HG03045 (cell line): ENCODE measurements at regions not wholly inside any gene's neighbourhood (a gene's known extent, or its start where the extent isn't known, plus 50 kb on each side); places are given as distances from the start of the nearest gene placed in this dataset.
A peak's percentile ranks its signal among the peaks of the same experiment; 100 is the strongest.

Experiments used
- ATAC-seq: cut with Tn5 transposase; IDR thresholded peaks from one replicate; pipeline ENCODE4 v1.9.1; 2021; ENCODE audit warnings: mild to moderate bottlenecking, moderate library complexity; ENCODE audit not compliant: unreplicated experiment

- ATAC-seq: no peak
Measured at GRCh38 chr5:68554571-68555279, 339.2 kb downstream of the PIK3R1 start.

DNA sequence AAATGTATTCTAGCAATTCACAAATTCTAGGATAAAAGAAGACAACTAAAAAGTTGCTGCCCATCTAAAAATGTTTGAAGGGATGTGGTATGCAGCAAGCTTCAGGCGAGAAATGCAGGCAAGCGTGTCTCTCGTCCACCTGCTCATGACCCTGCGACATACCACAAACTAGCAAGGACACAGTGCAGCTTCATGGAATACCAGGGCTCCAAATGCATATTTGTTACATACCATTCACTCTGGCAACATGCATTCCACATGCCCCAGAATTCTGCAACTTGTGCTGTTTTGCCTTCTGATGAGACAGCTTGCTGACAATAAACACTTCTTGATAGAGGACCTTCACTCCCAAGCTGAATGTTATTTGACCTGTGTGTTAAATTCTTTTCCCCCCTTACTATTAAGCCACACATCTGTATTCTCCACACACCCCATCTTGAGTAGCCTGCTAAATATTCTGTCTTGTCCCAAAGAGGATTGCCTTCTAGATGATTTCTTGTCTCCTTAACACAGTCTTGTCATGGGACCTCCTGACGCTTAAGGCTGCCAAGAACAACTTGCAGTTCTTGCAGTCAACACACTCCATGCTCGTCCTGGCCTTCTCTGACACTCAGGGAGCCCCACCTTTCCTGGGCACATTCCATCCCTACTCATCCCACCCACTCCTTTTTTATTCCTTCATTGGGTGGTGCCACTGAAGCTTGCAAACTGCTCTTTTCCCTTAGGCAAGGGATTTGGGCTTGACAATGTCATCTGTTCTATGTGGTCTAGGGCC is 340.5 kb downstream of the PIK3R1 start:
- ATAC-seq: no peak

DNA sequence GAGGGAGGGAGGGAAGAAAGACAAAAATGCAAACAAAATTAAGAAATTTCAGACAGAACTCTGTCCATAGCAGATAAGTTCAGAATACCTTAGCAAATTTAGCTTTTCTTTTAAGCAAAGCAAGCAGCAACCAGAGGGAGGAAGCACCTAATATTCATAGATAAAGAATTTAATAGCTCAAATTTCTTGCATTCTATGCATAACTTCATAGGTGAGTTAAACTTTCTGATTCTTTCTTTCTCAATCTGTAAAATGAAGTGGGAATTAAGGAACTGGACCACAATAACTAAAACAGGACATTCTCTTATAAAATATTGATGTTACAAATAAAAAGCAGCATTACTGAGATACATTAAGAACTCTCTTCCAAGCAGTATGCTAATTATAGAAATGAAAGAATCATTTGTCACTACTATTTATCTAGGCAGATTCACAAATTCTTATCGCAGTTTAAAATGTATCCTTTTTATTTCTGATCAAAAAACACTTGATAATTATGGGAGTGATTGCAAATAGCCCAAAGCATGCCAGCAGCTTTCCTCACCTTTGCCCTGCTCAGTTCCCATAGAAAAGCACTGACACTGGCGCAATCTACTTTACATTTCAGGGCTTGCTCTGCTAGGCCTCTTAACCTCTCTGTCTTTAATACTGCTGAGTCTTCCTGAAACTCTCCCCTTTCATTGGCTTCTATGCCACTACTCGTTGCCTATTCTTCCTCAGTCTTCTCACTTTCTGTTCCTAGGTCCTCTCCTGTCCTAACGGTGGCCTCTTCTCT is 341.8 kb downstream of the PIK3R1 start:
- no peak for ATAC-seq

DNA sequence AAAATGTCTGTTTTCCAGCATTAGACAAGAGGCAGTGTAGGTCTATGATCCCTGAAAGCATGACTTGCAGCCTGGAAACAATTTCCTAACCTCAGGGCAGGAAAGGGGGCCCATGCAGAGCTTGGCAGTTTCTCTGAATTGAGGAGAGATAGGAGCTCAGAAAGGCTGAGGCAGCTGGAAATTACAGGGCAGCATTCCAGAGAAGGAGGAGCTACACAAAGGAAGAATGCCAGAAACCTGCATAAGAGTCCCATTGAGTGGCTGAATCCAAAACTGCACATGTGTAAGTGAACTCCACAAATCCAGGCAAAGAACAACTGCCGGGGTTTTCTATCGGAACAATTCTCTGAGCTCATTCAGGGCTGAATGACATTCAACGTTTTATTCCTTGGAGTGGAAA is 346.8 kb downstream of the PIK3R1 start:
- ATAC-seq: no peak

DNA sequence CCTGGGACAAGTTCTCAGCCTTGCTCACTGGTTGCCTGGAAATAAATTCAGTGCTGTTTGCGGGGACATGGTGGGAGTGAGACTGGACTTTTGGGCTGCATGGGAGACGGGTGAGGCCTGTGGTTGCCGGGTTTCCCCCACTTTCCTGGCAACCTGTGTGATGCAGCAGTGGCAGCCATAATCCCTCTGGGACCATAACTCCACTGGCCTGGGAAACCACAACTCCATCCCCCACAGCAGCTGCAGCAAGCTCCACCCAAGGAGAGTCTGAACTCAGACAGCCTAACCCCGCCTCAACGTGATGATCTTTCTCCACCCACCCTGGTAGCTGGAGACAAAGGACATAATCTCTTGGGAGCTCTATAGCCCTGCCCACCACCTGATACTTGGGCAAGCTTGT is 349.9 kb downstream of the PIK3R1 start:
- ATAC-seq: peak; percentile 68

DNA sequence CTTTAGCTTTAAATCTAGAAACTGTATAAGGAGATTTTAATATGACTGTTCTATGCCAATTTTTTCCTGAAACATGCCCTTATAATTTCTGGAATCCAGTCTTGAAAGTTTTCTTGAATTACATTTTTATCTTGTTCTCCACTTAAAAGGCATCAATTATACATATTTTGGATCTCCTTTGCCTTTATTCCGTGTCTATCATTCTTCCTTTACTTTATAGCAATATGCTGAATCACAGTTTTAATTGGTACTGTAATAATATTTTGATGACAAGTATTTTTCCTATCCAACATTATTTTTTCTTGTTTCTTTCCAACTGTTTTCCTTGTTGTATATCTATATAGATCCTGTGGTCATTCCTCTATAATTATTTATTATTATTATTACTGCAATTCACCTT is 361.2 kb downstream of the PIK3R1 start:
- ATAC-seq: no peak

DNA sequence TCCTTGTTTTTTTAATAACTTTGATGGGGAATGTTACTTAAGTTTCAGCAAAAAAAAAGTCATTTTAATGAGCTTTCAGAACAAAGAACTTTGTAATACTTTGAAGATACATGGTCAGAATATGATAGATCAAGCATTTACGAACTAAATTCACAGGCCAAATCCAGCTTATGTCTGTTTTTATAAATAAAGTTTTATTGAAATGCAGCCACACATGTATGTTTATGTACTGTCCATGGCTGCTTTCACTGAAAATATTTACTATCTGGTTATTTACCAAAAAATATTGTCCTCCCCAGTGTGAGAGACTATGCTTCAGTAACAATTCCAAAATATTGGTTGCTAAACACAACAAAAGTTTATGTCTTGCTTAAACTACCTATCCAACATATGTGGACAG is 366.7 kb downstream of the PIK3R1 start:
- ATAC-seq: no peak

DNA sequence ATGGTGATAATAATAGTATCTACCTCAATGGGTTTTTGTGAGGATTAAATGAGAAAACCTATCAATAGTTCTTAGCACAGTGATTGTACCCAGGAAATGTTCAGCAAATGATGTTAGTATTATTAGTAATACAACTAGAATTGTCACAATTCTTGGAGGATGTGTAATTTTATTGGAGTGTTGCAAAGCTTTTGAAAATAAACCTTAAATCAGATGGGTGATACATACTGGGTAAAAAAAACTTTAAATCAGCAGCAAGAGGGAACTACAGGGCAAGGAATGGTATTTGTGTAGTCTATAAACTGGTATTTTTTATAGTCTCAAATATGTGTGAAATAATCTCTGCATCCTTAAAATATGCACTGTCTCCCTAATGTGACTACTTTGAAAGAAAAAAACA is 371.6 kb downstream of the PIK3R1 start:
- no peak for ATAC-seq

DNA sequence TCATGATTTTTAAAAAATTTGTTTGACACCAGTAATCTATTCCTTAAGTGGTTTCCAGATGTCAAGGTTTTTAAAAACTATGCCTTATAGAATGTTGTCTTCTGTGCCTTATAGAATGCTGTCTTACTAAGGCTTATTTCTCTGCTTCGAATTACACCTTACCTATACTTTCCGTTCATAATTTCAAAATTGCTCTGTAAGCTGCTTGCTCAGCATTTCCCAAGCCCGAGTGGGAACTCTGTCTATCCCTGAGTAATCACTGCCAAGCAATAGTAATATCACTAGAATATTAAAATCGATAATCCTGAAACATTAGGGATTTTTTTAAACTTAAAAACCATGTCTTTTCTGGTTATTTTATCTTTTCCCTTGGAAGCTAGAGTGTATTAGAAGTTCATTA is 376.3 kb downstream of the PIK3R1 start:
- ATAC-seq: no peak

DNA sequence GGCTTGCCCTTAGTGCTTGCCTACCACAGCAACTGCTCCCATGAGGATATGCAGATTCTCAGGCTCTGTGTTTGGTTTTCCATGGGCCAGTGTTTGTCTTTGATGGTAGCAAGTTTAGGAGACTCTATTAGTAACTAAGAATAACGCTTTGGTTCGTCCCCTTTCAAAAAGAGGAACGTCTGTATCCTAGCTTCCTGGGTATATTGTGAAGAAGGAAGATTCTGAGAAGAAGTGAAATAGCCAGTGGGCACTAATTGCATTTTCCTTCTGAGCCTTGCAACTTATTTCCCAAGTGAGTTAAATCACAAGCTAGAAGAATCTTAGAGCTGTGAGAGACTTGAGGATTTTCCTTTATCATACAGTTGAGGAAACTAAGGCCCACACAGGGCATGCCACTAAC is 376.8 kb downstream of the PIK3R1 start:
- no peak for ATAC-seq

GRCh38 chr5:68593211-68593671 is 377.7 kb downstream of the PIK3R1 start:
- no peak for ATAC-seq

- ATAC-seq: no peak
Measured at GRCh38 chr5:68612972-68613371, 397.4 kb downstream of the PIK3R1 start.

DNA sequence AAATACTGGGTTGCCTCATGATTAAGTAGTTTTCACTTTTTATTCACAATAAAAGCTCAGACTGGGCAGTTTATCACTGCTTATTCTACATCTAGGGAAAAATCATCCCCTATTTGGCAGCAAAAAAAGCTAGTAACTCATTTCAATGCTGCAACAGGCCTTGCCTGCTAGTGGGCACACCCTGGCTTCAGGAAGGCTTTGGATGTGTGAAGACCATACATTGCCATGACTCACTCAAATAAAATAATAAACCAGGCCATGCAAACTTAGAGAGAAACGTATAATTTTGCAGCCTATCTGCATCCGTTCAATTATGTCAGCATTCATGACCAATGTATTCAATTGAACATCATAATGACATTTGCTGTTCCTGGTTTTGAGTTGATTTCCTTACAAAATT is 402.9 kb downstream of the PIK3R1 start:
- no peak for ATAC-seq

- ATAC-seq: no peak
Measured at GRCh38 chr5:68627001-68627400, 411.4 kb downstream of the PIK3R1 start.

- no peak for ATAC-seq
Measured at GRCh38 chr5:68628082-68628814, 412.7 kb downstream of the PIK3R1 start.

GRCh38 chr5:68630354-68630753 is 414.8 kb downstream of the PIK3R1 start:
- ATAC-seq: no peak

GRCh38 chr5:68631884-68632283 is 416.3 kb downstream of the PIK3R1 start:
- no peak for ATAC-seq

- peak; percentile 34 for ATAC-seq
Measured at GRCh38 chr5:68641211-68641610, 425.7 kb downstream of the PIK3R1 start.

DNA sequence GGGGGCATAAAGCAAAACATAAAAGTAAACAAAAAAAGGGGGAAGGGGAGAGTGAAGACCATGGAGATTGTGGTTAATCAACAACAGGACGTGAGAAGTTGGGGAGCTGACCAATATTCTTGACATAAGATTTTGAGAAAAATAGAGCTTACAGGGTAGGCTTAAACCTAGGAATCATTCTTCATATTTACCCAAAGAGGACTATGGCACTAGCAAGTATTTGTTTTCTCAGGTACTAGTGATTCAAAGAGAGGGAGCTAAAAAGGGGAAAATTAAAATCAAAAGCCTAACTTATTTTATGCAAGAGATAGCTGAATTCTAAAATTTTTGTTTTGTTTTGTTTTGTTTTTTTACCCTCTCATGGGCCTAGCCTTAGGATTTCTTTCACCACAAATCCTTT is 427.5 kb downstream of the PIK3R1 start:
- ATAC-seq: no peak

DNA sequence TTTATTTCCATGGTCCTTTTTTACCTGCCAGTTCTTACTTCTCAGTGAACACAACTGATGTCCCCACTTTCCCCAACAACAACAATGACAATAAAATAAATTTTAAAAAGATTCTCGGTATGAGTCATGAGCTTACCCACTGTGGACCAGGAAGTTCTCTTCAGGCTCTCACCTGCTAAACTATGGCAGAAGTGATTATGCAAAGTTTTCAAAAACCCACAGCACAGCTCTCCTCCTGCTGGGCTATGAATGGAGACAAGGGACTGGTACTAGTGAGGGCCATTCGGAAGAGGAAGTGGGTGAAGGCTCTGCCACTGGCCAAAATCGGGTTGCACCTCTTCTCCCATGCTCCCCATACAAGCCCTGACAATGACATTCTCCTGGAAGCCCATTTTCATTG is 429.4 kb downstream of the PIK3R1 start:
- peak; percentile 97 for ATAC-seq

GRCh38 chr5:68646144-68646543 is 430.6 kb downstream of the PIK3R1 start:
- no peak for ATAC-seq
